GM12873 (cell line): ENCODE measurements at regions not wholly inside any gene's neighbourhood (a gene's known extent, or its start where the extent isn't known, plus 50 kb on each side); places are given as distances from the start of the nearest gene placed in this dataset.

Source experiments
- CTCF ChIP-seq: IDR thresholded peaks from 2 replicates; pipeline ENCODE4 v1.5.1; 2012; ENCODE audit warnings: low read depth, mild to moderate bottlenecking, moderate library complexity, low read length, control low read depth; ENCODE audit not compliant: insufficient read depth; ENCODE audit errors: missing control alignments

- TF ChIP-seq CTCF = no peak
Observed at GRCh38 chr3:156038869-156039268, 81.5 kb upstream of the KCNAB1 start.

GRCh38 chr3:156040041-156040440 lies 80.3 kb upstream of the KCNAB1 start:
- no peak for TF ChIP-seq CTCF

- peak; percentile 64 for TF ChIP-seq CTCF
Observed at GRCh38 chr3:156043832-156044633, 76.3 kb upstream of the KCNAB1 start.

GRCh38 chr3:156044634-156044975 lies 75.8 kb upstream of the KCNAB1 start:
- no peak for TF ChIP-seq CTCF

GRCh38 chr3:156050918-156051317 lies 69.5 kb upstream of the KCNAB1 start:
- no peak for TF ChIP-seq CTCF

- TF ChIP-seq CTCF = no peak
Observed at GRCh38 chr3:156051651-156052050, 68.7 kb upstream of the KCNAB1 start.

GRCh38 chr3:156052115-156052514 lies 68.3 kb upstream of the KCNAB1 start:
- no peak for TF ChIP-seq CTCF
